GM19324 (cell line): ENCODE measurements at regions not wholly inside any gene's neighbourhood (a gene's known extent, or its start where the extent isn't known, plus 50 kb on each side); places are given as distances from the start of the nearest gene placed in this dataset.

Source experiments
- ATAC-seq: cut with Tn5 transposase; IDR thresholded peaks from one replicate; pipeline ENCODE4 v1.9.1; 2021; ENCODE audit warnings: mild to moderate bottlenecking, moderate library complexity; ENCODE audit not compliant: unreplicated experiment, low FRiP score

GRCh38 chr18:2471523-2471922 lies 99.8 kb downstream of the METTL4 start:
- no peak for ATAC-seq

GRCh38 chr18:2478662-2479061 lies 92.6 kb downstream of the METTL4 start:
- no peak for ATAC-seq

GRCh38 chr18:2480536-2480935 lies 90.8 kb downstream of the METTL4 start:
- no peak for ATAC-seq

GRCh38 chr18:2482706-2483475 lies 88.4 kb downstream of the METTL4 start:
- no peak for ATAC-seq

- ATAC-seq, result no peak
Measured at GRCh38 chr18:2485983-2486382, 85.3 kb downstream of the METTL4 start.

- no peak for ATAC-seq
Measured at GRCh38 chr18:2486426-2486825, 84.9 kb downstream of the METTL4 start.
